Adipose tissue (tissue), 3 donors: ENCODE measurements at regions not wholly inside any gene's neighbourhood (a gene's known extent, or its start where the extent isn't known, plus 50 kb on each side); places are given as distances from the start of the nearest gene placed in this dataset.
"Not testable (repeated sequence)": the region's sequence is repeated elsewhere in the genome, so short reads cannot be mapped to it uniquely, and the experiment has no call there.

Source experiments
- H3K27ac ChIP-seq: one replicate; pipeline ENCODE4 v1.5.1; 2013; ENCODE audit warnings: low read depth, low read length
- WGBS, 3 donors: extraction: QIAGEN DNeasy Blood & Tissue Kit; methylation state at CpG; one replicate each; pipeline ENCODE4 v1.1.7; 2013; 5-methylcytosine and 5-hydroxymethylcytosine counted together
- donor health status: healthy with polysubstance abuse.
- donor health status: Bipolar disorder and iron deficiency.
- donor health status: healthy.

GRCh38 chr1:228882041-228882770, 146.9 kb downstream of the RHOU start:
- H3K27ac ChIP-seq, result no peak overlapping the region
- 77 to 97% (median 94%) methylated on average over 4 of the region's 4 CpGs for WGBS, 3 donors

- H3K27ac ChIP-seq, result no peak overlapping the region
These were observed 147.6 kb downstream of the RHOU start for GRCh38 chr1:228882771-228883450.

GRCh38 chr1:228883535-228883934, 148.3 kb downstream of the RHOU start:
- no peak overlapping the region for H3K27ac ChIP-seq
- 83 to 98% (median 94%) methylated on average over 2 of the region's 2 CpGs for WGBS, 3 donors

More at GRCh38 chr1:228882771-228883450, 147.6 kb downstream of the RHOU start:
- WGBS, 3 donors, result 92 to 97% (median 93%) methylated on average over 4 of the region's 4 CpGs

- WGBS, 3 donors, result 96 to 97% (median 97%) methylated on average over 5 of the region's 5 CpGs
- no peak overlapping the region for H3K27ac ChIP-seq
These were observed 148.9 kb downstream of the RHOU start for GRCh38 chr1:228884196-228884595.

GRCh38 chr1:228884615-228885566, 149.6 kb downstream of the RHOU start:
- no peak overlapping the region for H3K27ac ChIP-seq
- 75 to 89% (median 89%) methylated on average over 4 of the region's 4 CpGs for WGBS, 3 donors

- H3K27ac ChIP-seq, result no peak overlapping the region
- 92 to 97% (median 95%) methylated on average over 7 of the region's 7 CpGs for WGBS, 3 donors
These were observed 150.6 kb downstream of the RHOU start for GRCh38 chr1:228885845-228886244.

GRCh38 chr1:228887101-228887500, 151.8 kb downstream of the RHOU start:
- no peak overlapping the region for H3K27ac ChIP-seq
- WGBS, 3 donors, result 75 to 81% (median 77%) methylated on average over 5 of the region's 5 CpGs

GRCh38 chr1:228887960-228888359, 152.7 kb downstream of the RHOU start:
- H3K27ac ChIP-seq, result no peak overlapping the region
- 73 to 76% (median 74%) methylated on average over 1 of the region's 1 CpG for WGBS, 3 donors

- WGBS, 3 donors, result 83 to 92% (median 90%) methylated on average over 2 of the region's 2 CpGs
- H3K27ac ChIP-seq, result no peak overlapping the region
These were observed 154.0 kb downstream of the RHOU start for GRCh38 chr1:228889289-228889688.

- WGBS, 3 donors, result 87 to 90% (median 87%) methylated on average over 16 of the region's 16 CpGs
- no peak overlapping the region for H3K27ac ChIP-seq
These were observed 156.2 kb downstream of the RHOU start for GRCh38 chr1:228891272-228892034.

GRCh38 chr1:228892200-228892599, 156.9 kb downstream of the RHOU start:
- 93 to 98% (median 95%) methylated on average over 3 of the region's 4 CpGs for WGBS, 3 donors
- H3K27ac ChIP-seq, result not testable (repeated sequence)

- WGBS, 3 donors, result 85 to 92% (median 89%) methylated on average over 10 of the region's 10 CpGs
- H3K27ac ChIP-seq, result no peak overlapping the region
These were observed 159.2 kb downstream of the RHOU start for GRCh38 chr1:228894442-228894989.

- no peak overlapping the region for H3K27ac ChIP-seq
- WGBS, 3 donors, result 90 to 98% (median 97%) methylated on average over 9 of the region's 9 CpGs
These were observed 162.6 kb downstream of the RHOU start for GRCh38 chr1:228897901-228898300.

- no peak overlapping the region for H3K27ac ChIP-seq
- WGBS, 3 donors, result 52 to 84% (median 68%) methylated on average over 8 of the region's 8 CpGs
These were observed 163.3 kb downstream of the RHOU start for GRCh38 chr1:228898582-228898992.

GRCh38 chr1:228899421-228899956, 164.2 kb downstream of the RHOU start:
- H3K27ac ChIP-seq, result no peak overlapping the region
- 73 to 89% (median 78%) methylated on average over 12 of the region's 12 CpGs for WGBS, 3 donors

- WGBS, 3 donors, result 64 to 76% (median 70%) methylated on average over 17 of the region's 17 CpGs
- H3K27ac ChIP-seq, result no peak overlapping the region
These were observed 165.0 kb downstream of the RHOU start for GRCh38 chr1:228900099-228900885.

GRCh38 chr1:228900886-228901392, 165.7 kb downstream of the RHOU start:
- WGBS, 3 donors, result 72 to 85% (median 79%) methylated on average over 6 of the region's 6 CpGs
- no peak overlapping the region for H3K27ac ChIP-seq
